Suppressor macrophage treated with lipopolysaccharide for 4 hours (primary cell): ENCODE measurements at regions not wholly inside any gene's neighbourhood (a gene's known extent, or its start where the extent isn't known, plus 50 kb on each side); places are given as distances from the start of the nearest gene placed in this dataset.

Experiments
- DNase-seq: peaks from one replicate; pipeline ENCODE4 v3.0.0-alpha.2; 2020

DNA sequence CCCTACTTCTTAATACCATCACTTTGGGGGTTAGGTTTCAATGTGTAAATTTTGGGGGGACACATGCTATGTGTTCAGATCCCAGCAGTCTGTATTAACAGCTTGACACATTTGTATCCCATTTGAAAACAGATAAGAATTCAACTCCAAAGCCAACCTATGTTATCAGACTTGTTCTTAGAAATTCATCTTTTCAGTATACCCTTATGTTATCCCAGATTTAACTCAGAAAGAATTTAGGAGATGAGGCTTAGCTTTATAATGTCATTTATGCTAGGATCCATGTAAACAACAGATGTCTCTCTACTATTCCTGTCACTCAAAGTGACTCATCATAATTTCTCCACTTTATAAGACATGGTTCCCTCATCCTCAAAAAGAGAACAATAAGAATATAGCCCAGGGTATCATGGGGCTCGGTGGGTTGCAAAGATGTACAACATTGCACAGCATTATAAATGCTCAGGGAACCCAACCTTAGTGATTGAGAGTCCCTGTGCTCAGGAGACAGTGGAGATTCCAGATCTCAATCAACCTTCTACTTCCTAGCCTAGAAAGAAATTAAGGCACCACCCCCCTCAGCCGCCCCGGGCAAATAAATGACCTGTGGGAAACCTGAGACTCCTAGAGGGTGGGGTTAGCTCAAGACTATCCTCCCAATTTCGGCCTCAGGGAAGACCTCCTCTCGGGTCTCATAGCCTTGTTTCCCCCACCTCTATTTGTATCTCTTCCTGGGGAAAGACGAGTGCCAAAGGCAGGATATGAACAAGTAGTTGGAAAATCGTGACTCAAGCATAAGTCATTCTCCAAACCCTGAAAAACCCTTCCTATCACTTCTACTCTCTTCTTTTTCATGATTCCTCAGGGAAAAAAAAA is 265.1 kb upstream of the CAMK1G start:
- no peak for DNase-seq

DNA sequence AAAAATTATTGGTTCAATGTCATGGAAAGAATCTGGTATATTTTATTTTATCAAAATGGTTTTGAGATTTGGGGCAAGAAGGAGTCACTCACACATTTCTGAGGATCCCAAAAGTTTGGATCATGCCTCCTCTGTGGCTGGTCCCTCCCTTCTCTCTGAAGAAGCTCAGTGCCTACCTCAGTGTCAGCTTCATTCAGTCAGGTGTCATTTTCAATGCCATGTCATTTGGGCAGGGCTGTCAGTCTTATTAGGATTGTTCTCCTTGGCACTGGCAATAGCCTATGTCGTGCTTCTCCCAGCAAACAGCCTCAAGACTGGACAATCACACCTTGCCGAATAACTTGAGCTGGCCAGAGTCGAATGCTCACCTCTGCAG is 264.5 kb upstream of the CAMK1G start:
- no peak for DNase-seq

GRCh38 chr1:209319549-209319948 is 264.0 kb upstream of the CAMK1G start:
- DNase-seq = no peak

GRCh38 chr1:209323743-209324142 is 259.8 kb upstream of the CAMK1G start:
- no peak for DNase-seq

- DNase-seq = no peak
Observed at GRCh38 chr1:209324901-209325871, 258.3 kb upstream of the CAMK1G start.

DNA sequence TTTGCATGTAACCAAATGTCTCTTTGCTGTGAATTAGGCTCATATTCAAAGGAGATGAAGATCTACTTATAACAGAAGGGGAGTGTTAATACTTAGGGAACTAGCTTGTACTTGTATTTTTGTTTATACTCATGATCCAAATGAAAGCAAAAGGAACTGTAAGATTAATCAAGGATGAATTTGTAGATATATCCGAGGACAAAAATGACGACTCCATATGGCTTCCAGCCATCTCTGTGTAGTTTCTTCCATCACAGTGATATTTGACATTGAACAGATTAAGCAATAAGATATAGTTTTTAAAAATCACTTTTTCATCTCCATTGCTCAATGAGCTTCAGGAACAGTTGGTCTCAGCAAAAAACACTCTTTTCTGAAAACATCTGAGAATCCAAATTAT is 257.4 kb upstream of the CAMK1G start:
- no peak for DNase-seq

- no peak for DNase-seq
Observed at GRCh38 chr1:209326831-209327230, 256.7 kb upstream of the CAMK1G start.

- no peak for DNase-seq
Observed at GRCh38 chr1:209328196-209328595, 255.3 kb upstream of the CAMK1G start.

- peak; percentile 40 for DNase-seq
Observed at GRCh38 chr1:209335178-209335577, 248.3 kb upstream of the CAMK1G start.

DNA sequence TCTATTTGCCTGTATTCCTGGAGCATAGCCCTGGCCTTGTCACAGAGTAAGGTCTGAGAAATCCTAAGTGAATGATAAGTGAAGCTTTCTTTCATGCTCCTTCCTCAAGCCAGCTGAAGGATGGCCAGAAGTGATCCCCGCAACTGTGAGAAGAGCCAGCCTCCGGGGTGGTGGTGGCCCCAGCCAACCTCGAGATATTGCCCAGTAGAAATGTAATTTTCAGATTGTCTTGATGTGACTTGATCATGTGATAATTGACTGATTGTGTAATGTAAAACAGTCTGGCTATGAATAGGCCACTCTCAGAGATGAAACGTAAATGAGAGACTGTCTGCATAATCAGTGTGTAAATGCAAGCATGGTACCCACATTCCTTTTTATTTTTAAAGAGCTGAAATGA is 242.4 kb upstream of the CAMK1G start:
- no peak for DNase-seq

DNA sequence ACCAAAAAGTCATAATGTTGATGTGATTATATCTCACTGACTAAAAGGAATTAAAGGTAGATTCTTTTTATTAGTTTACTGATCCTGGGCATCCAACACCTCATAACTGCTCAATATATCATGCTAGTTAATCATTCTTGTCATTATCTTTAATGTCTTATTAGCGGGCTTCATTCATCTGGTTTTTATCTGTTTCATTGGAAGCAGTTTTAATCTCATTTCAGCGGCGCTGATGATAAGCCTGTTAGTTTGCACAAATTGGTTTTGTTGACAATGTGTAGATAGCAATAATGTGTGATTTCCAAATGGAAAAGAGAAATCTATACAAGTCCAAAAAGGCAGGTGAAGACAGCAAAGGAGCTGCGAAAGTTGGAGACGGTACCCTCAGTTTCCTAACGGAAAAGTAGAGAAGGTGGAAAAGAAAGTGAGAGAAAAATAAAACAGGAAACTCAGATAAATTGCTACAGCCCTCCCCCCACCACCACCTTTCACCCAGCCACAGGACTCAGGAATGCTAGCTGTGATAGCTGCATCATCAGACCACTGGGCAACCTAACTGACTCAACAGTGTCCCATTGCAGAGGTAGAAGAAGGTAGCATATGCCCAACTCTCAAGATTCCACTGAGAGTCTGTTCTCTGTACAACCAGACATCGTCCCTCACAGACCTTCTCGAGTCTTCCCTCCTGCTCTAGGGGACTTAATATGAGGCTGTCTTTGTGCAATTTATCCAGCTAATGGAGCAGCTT is 241.7 kb upstream of the CAMK1G start:
- DNase-seq = no peak

DNA sequence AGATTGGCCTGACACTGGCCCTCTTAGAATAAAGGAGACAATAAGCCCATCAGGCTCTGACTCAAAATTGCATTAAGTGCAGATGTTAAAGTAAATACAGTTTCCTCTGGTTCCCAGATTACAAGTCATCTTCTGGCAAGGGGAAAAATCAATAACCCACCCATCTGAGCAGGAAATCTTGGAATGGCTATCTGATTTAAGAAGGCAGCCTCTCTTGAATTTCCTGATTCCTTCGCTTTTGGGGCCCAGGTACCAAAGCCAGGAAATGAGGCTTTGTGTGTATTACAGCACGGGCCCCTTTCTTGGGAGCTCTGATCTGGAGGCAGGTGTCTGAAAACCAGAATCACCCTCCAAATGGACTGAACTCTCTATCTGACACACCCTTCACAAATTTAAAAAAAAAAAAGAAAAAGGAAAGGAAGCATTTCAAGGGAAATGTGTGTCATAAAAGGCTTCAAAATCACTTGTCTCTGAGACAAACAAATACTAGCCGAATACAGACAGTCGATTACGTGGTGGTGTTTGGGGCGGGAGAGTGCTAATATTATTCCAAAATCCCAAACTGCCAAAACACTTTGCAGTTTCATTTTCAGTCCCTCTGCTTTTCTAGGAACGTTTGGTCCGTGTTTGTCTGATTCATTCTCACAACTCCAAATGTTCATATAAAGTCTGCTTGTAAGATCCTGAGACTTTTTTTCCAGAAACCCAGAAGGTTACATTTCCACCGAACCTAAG is 240.9 kb upstream of the CAMK1G start:
- DNase-seq = no peak

- no peak for DNase-seq
Observed at GRCh38 chr1:209343511-209343910, 240.0 kb upstream of the CAMK1G start.

GRCh38 chr1:209344156-209344555 is 239.4 kb upstream of the CAMK1G start:
- no peak for DNase-seq

DNA sequence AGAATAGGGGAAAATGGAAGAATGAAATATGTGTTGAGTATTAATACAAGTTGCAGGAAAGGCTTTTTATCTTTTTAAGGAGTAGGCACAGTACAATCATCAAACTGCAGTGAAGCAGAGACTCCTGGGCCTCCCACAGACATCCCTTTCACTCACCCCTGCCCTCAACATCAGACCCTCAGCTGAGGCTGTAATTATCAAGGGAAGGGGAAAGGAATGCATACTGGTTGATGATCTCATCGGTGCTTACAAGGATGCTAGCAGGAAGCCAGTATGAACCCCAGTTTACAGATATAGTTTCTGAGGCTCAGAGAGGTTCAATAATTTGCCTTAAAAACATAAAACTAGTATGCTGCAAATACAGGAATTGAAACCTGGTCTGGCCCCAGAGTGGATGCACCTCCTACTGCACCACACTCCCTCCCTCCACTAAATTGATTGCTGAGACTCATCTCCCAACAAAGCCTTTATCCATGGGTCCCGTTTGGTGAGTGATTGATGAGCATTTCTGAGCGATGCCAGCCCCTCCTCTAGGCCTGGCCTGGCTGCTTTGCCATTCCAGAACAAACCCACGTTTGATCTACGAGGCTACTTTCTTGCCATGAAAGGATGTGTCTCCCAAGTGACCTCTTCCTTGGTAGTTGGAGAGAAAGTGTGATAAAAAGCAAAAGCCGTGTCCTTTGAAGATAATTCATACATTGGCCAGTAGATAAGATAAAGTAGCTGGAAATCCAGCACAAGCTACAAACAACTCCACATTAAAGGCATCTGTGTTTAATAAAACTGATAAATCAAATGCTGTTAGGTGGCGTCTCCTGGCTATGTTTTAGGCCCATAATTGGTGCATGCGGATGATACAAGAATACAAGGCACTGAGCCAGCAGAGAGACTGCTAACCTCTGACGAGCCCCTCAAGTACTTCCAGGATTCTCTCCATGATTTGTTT is 233.9 kb upstream of the CAMK1G start:
- no peak for DNase-seq

DNA sequence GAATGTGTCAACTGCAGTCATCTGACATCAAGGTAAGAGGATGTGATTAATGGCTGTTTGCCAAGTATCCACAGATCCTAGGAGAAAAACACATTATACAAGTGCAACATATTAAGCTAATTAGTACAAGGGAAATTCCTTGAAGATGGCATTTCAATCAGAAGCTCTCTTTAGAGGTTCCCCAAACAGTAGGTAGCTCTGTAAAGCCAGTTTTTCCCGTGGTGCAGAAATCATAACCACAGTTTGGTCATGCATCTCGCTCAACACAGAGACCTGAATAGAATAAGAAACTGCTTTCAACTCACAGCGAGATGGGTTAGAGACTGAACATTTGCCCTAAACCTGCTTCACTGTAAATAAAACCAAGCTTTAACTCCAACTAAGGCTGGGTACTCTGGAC is 230.5 kb upstream of the CAMK1G start:
- DNase-seq = no peak

DNA sequence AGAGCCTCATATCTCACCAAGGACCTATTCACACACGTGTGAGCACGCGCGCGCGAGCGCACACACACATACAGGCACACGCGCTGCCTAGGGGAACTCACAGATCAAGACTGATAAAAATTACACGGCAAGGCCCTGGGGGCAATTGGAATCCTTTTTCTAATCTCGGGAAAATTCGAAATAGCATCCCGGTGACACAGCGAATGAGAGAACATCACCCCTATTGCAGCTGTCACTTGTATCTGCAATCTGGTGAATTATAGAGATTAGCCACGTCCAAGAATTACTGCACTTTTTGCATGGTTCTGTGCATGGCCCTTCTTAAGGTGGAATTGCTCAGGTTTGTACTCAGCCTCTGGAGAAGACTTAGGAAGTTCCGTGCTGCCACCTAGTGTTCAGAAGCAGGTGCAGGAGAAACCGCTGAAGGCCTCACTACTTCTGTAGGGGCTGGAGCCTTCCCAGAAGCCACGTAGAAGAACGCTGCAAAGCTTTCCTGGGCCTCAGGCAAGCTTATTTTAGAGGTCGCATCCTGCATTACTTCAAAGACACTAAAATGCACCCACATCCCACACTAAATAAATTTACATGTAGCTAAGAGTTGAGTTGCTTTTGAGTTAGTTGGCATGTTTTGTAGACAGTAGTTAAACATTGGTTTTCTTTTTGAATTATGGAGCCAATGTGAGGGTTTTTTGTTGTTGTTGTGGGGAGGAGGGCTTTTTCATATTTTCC is 229.2 kb upstream of the CAMK1G start:
- peak; percentile 81 for DNase-seq

DNA sequence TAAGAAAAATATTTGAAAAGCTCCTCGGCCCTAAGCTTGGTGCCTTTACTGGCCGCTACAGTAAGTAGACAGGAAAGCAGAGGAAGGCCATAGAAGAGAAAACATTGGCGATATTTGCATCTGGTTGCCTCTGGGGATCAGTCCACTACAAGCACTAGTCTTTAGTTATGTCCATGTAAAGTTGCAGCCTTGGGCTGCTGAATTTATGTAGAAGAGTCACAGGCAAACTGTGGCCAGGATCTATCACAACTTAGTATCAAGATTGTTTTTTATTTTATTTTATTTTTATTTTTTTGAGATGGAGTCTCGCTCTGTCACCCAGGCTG is 228.7 kb upstream of the CAMK1G start:
- no peak for DNase-seq

GRCh38 chr1:209355415-209355814 is 228.1 kb upstream of the CAMK1G start:
- no peak for DNase-seq

- no peak for DNase-seq
Observed at GRCh38 chr1:209356976-209357377, 226.5 kb upstream of the CAMK1G start.

DNA sequence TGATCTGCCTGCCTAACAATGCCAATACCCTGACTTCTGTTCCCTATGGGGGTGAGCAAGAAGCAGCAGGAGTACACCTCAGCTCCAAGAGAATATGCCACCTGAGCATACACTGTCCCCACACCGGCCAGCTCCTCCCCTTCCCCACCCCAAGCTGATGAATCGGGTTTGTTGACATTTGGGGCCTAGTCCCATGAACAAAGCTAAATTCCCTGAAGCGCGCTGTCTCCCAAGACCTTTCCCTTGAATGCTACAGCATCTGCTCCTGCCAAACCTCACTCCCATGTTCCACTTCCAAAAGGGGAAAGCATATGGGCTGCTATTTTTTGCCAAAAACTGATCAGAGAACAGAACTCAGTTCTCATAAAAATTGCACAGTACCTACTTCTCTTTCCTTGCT is 220.4 kb upstream of the CAMK1G start:
- no peak for DNase-seq
